ENCODE measurements at regions not wholly inside any gene's neighbourhood (a gene's known extent, or its start where the extent isn't known, plus 50 kb on each side); places are given as distances from the start of the nearest gene placed in this dataset.

DNA sequence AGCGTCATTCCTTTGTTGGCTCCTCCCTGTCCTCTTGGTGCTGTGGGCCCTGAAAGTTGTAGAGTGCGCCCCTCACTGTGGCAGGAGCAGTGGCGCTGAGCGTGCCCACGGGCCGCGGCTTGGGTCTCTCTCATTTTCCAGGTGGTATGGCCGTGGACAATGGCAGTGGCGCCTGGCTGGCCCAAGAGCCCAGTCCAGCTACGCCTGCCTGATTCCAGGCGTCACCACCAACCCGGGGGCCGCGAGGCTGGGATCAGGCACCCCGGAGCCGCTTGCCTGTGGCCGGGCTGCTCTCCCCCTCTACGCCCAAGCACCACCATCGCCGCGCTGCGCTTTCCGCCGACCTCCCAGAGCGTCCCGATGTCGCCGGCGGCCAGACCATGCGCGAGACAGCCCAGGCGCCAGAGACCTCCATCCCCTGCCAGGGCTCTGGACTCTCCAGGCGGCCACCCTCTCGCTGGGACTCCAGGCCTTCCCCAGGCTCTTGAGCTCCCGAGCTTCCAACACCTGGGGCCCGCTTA is 1610.1 kb downstream of the SPATA31A7 start (continued):
- TF ChIP-seq, protein P1, sequence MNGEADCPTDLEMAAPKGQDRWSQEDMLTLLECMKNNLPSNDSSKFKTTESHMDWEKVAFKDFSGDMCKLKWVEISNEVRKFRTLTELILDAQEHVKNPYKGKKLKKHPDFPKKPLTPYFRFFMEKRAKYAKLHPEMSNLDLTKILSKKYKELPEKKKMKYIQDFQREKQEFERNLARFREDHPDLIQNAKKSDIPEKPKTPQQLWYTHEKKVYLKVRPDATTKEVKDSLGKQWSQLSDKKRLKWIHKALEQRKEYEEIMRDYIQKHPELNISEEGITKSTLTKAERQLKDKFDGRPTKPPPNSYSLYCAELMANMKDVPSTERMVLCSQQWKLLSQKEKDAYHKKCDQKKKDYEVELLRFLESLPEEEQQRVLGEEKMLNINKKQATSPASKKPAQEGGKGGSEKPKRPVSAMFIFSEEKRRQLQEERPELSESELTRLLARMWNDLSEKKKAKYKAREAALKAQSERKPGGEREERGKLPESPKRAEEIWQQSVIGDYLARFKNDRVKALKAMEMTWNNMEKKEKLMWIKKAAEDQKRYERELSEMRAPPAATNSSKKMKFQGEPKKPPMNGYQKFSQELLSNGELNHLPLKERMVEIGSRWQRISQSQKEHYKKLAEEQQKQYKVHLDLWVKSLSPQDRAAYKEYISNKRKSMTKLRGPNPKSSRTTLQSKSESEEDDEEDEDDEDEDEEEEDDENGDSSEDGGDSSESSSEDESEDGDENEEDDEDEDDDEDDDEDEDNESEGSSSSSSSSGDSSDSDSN (CRISPR knock-in tag; IDR thresholded peaks at IDR 0.05) = peak; percentile 57; the same call in 1 of the 2 replicates
- TF ChIP-seq GABPB1 (CRISPR knock-in tag; IDR thresholded peaks at IDR 0.05) (peak; percentile 49; the same call in 1 of the 2 replicates), AGO1 (IDR thresholded peaks at IDR 0.05; ENCODE audit: low read depth, low read length, poor library complexity, severe bottlenecking) (peak; percentile 20), KDM2A (CRISPR knock-in tag; IDR thresholded peaks at IDR 0.05; ENCODE audit: borderline replicate concordance, low read depth) (peak; percentile 64), SALL2 (CRISPR knock-in tag; IDR thresholded peaks at IDR 0.05) (0 out of 2 replicates have a peak, but pooled peaks have one; percentile 54), POLR2G (IDR thresholded peaks at IDR 0.05; ENCODE audit: low read depth, low read length) (peak; percentile 41; the same call in 1 of the 2 replicates), ZBTB38 (CRISPR knock-in tag; IDR thresholded peaks at IDR 0.05) (0 out of 2 replicates have a peak, but pooled peaks have one; percentile 59), EEA1 (CRISPR knock-in tag; IDR thresholded peaks at IDR 0.05; ENCODE audit: borderline replicate concordance) (0 out of 2 replicates have a peak, but pooled peaks have one; percentile 38), ZNF501 (CRISPR knock-in tag; IDR thresholded peaks at IDR 0.05) (0 out of 2 replicates have a peak, but pooled peaks have one; percentile 29)
- TF ChIP-seq, protein P2, sequence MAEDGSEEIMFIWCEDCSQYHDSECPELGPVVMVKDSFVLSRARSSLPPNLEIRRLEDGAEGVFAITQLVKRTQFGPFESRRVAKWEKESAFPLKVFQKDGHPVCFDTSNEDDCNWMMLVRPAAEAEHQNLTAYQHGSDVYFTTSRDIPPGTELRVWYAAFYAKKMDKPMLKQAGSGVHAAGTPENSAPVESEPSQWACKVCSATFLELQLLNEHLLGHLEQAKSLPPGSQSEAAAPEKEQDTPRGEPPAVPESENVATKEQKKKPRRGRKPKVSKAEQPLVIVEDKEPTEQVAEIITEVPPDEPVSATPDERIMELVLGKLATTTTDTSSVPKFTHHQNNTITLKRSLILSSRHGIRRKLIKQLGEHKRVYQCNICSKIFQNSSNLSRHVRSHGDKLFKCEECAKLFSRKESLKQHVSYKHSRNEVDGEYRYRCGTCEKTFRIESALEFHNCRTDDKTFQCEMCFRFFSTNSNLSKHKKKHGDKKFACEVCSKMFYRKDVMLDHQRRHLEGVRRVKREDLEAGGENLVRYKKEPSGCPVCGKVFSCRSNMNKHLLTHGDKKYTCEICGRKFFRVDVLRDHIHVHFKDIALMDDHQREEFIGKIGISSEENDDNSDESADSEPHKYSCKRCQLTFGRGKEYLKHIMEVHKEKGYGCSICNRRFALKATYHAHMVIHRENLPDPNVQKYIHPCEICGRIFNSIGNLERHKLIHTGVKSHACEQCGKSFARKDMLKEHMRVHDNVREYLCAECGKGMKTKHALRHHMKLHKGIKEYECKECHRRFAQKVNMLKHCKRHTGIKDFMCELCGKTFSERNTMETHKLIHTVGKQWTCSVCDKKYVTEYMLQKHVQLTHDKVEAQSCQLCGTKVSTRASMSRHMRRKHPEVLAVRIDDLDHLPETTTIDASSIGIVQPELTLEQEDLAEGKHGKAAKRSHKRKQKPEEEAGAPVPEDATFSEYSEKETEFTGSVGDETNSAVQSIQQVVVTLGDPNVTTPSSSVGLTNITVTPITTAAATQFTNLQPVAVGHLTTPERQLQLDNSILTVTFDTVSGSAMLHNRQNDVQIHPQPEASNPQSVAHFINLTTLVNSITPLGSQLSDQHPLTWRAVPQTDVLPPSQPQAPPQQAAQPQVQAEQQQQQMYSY (CRISPR knock-in tag; IDR thresholded peaks at IDR 0.05) = peak; percentile 65; the same call in 1 of the 2 replicates
- TF ChIP-seq, protein P3, sequence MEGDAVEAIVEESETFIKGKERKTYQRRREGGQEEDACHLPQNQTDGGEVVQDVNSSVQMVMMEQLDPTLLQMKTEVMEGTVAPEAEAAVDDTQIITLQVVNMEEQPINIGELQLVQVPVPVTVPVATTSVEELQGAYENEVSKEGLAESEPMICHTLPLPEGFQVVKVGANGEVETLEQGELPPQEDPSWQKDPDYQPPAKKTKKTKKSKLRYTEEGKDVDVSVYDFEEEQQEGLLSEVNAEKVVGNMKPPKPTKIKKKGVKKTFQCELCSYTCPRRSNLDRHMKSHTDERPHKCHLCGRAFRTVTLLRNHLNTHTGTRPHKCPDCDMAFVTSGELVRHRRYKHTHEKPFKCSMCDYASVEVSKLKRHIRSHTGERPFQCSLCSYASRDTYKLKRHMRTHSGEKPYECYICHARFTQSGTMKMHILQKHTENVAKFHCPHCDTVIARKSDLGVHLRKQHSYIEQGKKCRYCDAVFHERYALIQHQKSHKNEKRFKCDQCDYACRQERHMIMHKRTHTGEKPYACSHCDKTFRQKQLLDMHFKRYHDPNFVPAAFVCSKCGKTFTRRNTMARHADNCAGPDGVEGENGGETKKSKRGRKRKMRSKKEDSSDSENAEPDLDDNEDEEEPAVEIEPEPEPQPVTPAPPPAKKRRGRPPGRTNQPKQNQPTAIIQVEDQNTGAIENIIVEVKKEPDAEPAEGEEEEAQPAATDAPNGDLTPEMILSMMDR (CRISPR knock-in tag; IDR thresholded peaks at IDR 0.05) = 0 out of 2 replicates have a peak, but pooled peaks have one; percentile 6
- TF ChIP-seq, protein P4, sequence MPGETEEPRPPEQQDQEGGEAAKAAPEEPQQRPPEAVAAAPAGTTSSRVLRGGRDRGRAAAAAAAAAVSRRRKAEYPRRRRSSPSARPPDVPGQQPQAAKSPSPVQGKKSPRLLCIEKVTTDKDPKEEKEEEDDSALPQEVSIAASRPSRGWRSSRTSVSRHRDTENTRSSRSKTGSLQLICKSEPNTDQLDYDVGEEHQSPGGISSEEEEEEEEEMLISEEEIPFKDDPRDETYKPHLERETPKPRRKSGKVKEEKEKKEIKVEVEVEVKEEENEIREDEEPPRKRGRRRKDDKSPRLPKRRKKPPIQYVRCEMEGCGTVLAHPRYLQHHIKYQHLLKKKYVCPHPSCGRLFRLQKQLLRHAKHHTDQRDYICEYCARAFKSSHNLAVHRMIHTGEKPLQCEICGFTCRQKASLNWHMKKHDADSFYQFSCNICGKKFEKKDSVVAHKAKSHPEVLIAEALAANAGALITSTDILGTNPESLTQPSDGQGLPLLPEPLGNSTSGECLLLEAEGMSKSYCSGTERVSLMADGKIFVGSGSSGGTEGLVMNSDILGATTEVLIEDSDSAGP (CRISPR knock-in tag; IDR thresholded peaks at IDR 0.05; ENCODE audit: borderline replicate concordance) = 0 out of 2 replicates have a peak, but pooled peaks have one; percentile 38
- TF ChIP-seq, protein P5, sequence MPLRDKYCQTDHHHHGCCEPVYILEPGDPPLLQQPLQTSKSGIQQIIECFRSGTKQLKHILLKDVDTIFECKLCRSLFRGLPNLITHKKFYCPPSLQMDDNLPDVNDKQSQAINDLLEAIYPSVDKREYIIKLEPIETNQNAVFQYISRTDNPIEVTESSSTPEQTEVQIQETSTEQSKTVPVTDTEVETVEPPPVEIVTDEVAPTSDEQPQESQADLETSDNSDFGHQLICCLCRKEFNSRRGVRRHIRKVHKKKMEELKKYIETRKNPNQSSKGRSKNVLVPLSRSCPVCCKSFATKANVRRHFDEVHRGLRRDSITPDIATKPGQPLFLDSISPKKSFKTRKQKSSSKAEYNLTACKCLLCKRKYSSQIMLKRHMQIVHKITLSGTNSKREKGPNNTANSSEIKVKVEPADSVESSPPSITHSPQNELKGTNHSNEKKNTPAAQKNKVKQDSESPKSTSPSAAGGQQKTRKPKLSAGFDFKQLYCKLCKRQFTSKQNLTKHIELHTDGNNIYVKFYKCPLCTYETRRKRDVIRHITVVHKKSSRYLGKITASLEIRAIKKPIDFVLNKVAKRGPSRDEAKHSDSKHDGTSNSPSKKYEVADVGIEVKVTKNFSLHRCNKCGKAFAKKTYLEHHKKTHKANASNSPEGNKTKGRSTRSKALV (CRISPR knock-in tag; IDR thresholded peaks at IDR 0.05) = peak; percentile 71; the same call in 1 of the 2 replicates

Data from HepG2 (cell line).